CD4-positive, alpha-beta T cell treated with Interleukin-4 for 4 hours (primary cell): ENCODE measurements at regions not wholly inside any gene's neighbourhood (a gene's known extent, or its start where the extent isn't known, plus 50 kb on each side); places are given as distances from the start of the nearest gene placed in this dataset.

ENCODE experiments used
- DNase-seq: peaks from one replicate; pipeline ENCODE4 v3.0.0-alpha.2; 2020

DNA sequence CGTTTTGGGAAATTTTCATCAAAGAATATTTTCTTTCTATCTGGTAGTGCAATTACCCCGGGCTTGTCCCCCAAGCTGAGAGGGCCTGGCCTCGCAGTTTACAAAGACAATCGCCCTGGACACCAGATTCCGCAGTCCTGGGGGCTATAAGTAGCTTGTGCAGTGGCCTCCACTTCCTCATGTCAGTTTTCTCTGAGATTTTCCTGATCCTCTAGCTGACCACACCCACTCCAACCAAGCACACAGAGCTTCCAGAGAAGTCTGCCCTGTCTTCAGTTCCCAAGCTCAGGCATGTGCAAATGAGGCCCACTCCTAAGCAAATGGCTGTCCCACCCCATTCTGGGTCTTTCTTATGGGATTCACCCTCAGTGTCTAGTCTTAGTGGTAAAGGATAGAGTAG lies 245.3 kb downstream of the MAFB start:
- no peak for DNase-seq

DNA sequence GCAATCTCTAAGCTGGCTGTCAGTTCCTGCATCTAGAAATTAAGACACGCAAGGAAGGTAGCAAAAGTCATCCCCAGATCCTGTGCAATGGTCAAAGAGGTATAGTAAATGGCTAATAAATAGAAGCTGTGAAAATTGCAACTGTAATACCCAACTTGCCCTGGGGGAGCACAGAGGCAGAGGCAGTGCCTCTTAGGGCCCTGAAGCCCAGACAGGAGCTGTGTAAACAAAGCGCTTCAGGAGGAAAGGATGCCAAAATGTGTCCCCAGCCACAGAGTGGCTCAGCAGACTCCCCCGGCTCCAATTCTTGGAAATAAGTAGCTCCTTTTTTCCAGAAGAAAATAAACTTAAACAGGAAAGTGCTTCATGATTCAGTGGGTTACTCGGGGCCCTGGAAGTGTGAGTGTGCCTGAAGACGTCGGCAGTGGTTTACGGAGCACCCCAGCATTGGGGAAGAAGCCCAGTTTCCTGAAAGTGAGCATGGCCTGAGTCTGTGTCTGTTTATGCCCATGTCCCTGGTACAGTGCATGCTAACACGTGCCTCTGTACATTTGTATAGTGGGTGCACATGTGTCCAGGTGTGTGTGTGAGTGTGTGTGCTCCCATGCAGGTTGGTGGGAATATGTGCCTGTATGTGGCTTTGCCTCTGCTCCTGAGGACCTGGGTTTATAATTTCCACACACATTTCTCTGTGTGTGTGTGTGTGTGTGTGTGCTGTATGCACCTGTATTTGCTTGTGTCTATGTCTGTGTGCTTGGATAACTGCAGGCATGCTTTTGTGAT lies 246.7 kb downstream of the MAFB start:
- DNase-seq, result no peak

DNA sequence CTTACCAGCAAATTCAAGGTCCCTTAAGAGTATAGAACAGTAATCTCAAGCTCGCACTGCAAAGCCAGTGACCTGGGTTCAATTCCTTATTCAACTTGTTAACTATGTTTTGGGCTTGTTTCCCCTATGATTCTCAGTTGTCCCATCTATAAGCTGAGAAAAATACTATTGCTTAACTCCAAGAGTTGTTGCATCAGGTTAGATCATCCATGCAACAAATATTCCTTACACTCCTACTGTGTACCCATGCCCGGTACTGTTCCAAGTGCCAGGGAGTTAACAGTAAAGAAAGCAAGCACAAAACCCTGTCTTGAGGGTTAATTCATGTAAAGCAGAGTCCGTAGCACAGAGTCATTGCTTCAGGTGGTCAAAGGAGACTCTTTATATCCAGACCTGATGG lies 247.3 kb downstream of the MAFB start:
- no peak for DNase-seq

DNA sequence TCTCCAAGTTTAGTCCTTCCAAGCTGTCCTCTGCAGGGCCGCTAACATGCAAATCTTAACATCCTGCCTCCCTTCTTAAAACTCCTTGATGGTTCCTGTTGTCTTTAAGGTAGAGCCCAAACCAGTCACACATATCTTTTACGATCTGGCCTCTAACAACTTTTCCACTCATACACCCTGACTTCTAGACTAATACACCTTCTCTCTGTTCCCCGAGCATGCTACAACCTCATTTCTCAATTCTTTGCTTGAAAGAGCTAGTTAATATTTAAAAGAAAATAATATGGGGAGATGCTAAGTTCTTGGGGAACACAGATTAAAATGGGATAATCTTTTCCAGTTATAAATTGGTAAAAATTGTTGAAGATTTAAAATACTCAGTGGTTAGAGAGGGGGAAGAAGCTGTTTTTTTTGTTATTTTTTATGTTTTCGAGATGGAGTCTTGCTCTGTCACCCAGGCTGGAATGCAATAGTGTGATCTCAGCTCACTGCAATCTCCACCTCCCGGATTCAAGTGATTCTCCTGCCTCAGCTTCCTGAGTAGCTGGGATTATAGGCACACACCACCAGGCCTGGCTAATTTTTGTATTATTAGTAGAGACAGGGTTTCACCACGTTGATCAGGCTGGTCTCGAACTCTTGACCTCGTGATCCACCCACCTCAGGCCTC lies 250.7 kb downstream of the MAFB start:
- DNase-seq, result no peak

DNA sequence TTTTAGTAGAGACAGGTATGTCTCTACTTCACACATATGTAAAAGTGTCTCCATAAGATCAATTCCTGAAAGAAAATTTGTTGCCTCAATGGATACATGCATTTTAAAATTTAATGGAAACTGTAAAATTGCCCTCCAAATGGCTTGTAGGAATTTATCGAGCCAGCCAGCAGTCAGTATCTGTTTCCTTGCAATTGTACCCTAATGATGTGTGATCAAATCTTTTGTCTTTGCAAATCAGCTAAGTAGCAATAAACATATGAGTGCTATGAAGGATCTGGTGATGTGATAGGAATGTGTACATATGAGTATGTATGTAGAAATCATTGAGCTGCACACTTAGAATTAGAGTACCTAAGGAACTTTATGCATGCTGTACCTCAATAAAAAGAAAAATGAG lies 253.0 kb downstream of the MAFB start:
- DNase-seq, result no peak

DNA sequence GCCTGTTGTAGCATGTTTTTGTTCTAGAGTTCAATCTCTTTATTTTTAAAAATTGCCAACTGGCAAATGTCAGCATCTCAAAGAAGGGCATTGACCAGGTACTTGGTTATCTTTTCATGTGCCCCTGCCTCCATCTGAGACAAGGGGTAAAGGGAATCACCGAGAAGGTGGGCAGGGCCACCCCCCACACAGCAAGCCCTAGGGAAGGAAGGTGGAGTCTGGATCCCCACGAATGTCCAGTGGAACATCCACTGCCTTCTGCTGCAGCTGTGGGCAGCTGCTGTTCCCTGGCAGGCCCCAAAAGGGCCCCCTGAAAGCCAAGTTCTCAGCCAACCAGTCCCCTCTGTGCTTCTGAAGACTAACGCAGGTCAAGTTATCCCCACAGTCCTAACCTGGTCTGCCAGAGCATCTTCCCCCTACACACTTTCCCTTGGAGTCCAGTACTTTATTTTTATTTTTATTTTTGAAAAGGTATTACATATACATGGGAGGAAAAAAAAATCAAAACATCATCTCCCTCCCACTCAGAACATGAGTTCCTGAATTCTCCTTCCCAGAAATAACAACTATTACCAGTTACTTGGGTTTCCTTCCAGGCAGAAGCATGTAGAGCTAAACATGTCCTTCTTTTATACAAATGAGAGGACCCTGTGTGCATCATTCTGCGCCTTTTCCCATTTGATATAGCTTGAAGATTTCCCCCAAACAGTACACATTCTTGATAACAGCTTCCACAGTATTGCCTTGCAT lies 253.7 kb downstream of the MAFB start:
- no peak for DNase-seq

DNA sequence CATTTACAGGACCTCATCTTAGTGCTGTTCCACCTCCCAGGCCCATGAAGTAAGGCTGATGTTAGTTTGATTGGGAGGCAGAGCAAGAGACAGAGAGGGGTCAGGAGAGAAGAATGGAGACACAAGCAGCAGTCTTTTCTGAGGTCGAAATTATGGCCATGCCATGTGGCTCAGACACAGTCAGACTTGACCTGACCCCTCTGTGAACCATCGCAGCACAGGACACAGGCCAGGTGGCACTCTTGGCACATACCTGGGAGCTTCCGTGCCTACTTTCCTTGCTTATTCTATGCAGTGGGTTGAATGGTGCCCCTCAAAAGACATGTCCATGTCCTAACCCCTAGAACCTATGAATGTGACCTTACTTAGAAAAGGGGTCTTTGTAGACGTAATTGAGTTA lies 254.9 kb downstream of the MAFB start:
- no peak for DNase-seq

DNA sequence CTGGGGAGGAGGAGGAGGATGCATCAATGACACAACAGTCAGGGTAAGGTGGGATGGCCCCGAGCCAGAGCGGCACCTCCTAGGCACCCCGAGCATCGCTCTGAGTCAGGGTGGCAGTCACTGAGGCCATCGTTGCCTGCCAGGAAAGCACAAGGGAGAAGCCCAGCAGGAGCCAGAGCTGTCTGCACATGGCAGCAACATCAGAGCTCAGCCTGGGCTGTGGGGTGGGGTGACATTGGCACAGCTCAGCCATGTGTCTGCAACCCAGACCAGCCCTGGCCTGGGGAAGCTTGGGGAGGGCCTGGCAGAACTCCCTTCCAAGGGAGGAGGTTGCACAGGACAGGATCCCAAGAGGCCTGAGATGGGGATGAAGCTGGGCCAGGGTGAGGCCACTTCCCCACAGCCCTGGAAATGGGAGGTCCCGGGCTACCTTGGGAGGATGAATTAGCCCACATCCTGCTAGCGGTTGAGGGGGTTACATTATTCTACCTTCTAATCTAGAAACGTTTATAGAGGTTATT lies 255.6 kb downstream of the MAFB start:
- DNase-seq, result no peak

DNA sequence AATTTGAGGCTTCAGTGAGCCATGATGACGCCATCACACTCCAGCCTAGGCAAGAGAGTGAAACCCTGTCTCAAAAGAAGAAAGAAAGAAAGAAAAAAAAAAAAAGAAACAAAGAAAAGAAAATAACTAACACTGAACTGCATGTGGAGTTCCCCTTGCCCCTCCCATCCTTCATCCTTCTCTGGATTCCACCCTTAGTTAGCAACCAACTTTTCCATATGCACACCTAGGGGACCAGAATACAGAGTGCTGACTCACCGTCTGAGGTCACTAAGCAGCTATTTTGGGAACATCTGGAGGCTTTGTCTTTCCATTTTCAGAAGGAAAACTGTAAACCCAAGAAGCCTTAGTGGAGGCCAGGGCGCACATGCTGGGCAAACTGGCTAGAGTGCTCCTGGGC lies 257.4 kb downstream of the MAFB start:
- DNase-seq, result no peak

DNA sequence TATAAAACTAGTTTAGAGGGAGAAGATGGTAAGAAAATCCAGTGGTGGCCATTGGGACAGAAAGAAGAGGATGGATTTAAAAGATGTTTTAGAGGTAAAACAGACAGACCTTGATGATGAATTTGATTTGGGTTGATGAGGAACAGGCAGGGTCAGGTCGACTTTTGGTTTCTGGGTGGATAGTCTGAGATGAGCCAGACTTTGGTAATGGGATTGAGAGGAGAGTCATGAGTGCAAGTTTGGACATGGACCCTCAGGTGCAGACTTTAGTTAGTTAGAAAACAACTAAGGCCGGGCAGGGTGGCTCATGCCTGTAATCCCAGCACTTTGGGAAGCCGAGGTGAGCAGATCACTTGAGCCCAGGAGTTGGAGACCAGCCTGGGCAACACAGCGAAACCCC lies 257.9 kb downstream of the MAFB start:
- DNase-seq, result no peak

DNA sequence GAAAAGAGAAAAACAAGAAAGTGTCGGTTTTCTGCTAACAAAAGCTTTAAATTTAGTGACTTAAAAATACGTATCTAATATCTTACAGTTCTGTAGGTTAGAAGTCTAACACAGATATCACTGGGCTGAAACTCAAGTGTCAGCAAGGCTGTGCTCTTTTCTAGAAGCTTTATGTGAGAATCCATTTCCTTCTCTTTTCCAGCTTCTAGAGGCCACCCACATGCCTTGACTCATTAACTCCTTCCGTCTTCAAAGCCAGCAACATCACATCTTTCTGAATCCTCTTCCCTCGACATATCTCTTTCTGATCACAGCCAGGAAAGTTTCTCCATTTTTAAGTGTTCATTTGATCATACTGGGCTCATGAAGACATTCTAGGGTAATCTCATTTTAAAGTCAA lies 262.0 kb downstream of the MAFB start:
- DNase-seq, result no peak

DNA sequence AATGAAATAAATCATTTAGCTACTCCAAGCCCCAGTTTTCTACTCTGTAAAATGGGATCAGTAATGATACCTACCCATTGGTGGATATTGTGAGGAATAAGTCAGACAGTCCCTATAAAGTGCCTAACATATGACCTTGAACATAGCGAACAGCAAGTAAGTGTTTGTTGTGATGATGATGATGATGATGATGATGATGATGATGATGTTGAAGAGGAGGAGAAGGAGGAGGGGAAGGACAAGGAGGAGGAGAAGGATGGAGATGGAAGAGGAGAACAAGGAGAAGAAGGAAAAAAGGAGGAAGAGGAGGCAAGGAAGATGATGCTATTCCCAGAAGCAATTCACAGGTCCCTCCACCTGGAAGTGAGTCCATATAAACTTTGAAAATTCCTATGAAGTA lies 264.3 kb downstream of the MAFB start:
- no peak for DNase-seq

DNA sequence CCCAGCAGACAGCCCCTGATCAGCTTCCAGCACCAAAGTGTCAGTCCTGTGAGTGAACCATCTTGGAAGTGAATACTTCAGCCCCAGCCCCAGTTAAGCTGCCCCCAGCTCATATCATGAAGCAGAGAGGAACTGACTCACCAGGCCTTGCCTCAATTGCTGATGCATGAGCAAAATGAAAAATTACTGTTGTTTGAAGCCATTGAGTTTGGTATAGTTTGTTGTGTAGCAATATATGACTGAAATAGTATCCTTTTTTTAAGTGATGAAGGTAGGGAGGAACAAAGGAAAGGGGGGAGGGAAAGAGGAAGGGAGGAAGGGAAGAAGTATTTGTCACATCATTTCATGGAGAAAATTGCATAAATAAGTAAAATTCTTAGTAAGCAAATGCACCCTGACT lies 266.4 kb downstream of the MAFB start:
- no peak for DNase-seq

DNA sequence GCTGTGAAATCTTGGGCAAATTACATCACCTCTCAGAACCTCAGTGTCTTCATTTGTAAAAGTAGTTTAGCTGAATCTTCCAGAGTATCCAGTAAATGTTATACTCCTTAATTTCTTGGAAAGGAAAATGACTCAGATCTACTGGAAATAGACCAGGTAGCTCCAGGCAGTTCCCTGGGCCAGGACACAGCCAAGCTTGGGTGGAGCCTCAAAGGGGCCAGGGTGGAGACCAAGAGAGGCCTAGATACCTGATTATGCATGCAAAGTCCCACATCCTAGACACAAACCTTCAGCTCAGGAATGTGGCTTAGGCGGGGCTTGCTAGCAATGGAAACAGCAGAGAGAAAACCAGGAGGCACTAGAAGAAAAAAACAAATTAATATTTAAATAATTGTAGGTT lies 272.8 kb downstream of the MAFB start:
- DNase-seq, result no peak

DNA sequence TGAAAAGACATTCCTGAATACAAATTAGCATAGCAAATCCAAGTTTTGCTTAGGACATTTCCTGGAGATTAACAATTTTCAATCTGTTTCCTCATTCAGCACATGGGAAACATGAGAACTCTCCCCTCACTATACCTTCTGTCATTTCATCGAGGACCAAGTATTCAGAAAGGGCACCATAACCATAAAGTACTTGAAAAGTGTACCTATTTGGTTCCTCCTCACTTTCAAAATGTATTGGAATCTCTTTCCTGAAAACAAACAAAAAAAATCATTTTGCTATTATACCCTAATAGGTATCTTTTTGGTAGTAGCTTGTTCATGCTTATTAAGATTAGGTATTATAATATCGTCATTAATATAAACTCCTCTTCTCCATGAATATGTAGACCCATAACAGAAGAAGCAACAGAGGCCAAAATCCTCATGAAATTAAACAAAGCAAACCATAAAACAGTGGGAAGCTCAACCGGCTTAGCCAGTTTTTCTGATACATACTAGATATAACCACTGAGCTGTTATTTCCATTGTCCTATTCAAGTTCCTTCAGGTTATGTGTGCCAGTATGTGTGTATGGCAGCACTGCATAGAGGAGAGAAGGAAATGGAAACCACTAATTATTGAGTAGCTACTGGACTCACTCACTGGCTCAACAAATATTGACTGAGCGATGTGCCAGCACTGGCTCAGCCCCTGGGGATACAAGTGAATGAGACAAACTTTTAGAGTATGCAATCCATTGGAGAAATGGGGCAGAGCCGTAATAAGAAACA lies 274.0 kb downstream of the MAFB start:
- no peak for DNase-seq

DNA sequence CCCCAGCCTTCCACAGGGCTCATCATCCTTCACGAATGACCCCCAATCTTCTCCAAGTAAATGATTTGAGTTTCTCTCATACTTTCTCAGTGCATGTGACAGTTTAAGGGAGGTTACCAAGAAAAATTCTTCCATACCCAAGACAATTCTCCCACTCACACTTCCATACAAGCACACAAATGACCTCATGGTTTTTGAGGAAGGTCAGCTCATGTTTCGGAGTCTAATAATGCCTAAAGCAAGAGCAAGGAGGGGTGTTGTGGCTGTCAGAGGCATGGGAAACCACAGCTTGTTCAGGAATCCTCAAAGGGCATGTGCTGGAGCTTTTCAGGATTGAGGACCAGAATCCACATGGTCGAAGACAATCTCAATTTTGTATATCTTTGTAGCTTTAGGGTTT lies 279.0 kb downstream of the MAFB start:
- DNase-seq, result no peak

DNA sequence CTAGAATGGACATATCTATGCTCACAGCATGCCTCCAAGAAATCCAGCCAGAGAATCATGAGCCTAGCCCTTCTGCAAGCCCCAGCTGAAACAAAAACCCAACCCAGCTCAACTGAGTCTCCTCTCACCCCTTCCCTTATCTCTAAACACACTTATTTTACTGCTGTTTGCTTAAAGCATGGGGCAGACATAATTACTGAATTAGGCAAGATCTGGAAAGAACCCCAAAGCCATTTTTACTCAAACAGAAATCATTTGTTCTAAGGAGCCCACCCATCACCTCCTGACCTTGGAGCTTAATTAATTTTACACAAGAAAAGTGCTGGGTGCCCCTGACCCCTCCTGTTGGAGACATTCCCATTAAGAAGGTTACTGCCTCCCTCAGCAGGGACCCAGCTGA lies 291.6 kb downstream of the MAFB start:
- no peak for DNase-seq

DNA sequence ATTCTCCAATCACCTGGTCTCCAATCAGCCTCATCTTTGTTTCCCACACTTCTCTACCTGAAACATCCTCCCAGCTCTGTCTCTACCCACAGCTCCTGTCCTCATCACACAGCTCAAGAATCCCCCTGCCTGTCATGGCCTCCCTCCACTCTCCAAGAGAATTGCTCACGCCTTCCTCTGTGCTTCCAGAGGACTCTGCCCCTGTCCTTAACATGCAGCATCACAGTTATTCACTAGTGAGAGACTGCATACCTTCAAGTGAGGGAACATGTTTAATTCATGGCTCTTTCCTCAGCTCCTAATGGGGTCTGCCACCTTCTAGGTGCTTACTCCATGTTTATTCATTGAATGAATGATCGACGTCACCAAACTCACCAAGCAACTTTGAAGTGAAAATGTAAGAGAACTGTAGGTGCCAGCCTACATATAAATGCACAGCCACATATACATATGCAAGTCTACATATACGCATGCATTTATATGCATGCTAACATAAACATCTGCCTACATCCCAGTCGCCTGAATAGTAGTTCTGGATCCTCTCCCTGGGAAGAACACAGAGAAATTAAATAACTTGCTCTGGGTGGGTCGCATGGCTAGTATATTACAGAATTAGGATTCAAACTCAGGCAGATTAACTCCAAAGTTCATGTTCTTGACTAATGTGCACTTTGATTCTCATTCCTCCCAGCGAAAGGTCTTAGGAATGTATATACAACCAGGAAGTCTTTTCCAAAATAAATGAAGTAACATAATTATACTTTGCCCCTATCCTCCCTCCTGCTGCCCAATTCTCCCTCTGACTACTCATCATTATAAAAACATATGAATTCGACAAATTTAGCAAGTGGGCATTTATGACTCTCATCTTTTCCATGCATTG lies 295.6 kb downstream of the MAFB start:
- no peak for DNase-seq

DNA sequence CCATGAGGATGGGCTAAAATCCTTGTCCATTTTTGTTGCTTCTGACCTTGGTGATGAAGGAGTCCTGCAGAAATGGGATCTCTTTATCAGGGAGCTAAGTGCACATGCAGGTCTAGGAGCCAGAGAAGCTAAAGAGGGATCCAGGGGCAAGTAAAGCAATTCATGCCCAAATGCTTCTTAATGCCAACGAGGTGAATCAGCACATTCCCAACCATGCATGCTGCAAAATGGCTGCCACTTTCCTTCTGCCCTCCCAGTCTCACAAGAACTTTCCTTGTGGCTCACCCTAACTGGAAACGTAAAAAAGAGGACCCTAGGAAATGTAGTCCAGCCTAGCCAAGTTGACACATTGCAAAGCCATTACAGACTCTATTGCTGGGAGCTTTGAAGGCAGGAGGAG lies 298.4 kb downstream of the MAFB start:
- no peak for DNase-seq

DNA sequence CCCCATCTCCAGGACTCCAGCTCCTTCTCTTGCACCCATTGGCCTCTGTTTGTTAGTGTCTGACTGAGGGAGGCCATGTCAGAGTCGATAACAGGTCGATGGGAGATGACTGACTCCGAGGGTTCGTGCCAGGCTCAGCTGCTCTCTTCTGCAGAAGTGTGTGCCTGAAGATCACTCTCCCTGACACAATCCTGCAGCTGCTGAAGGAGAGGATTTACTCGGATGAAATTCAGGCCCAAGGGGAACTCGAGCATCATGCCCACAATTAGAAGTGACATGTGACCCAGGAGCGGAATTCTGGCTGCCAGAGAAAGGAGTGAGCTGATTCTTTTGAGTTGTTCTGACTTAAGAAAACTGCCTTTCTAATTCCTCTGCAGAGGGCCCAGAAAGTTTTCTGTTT lies 318.2 kb downstream of the MAFB start:
- DNase-seq, result no peak

DNA sequence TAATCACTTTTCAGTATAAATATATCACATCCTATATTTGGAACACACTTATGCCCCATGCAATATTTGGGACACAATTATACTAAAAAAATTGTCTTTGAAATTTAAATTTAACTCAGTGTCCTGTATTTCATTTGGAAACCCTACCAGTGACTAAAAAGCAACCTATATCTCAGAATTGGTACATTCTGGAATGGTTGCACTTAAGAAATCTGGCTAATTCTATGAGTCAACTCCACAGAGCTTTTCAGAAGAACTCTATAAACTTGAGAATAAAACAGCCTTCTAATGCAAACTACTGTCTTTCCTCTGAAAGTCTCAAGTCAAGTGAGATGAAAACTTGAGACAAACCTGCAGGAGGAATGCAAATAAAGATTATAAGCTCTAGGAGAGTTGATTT lies 320.2 kb downstream of the MAFB start:
- DNase-seq, result no peak

DNA sequence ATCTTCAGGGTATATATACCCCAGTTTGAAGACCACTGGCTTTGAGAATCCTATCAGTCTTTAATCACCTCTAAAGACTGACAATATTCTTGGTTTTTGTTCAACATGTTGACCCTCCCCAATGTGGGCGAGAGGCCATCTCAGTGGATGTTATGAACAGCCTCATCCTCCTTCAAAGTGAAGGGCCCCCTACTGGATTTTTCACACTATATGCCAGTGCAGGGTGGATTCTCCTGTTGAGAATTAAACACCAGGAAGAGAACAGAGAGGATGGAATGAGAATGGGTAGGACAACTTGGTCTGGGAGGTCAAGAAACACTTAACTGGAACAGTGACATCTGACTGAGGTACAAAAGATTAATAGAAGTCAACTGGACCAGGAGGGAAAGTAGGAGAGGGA lies 327.1 kb downstream of the MAFB start:
- DNase-seq, result no peak
